ENCODE measurements at regions not wholly inside any gene's neighbourhood (a gene's known extent, or its start where the extent isn't known, plus 50 kb on each side); places are given as distances from the start of the nearest gene placed in this dataset.

- TF ChIP-seq CTCF (IDR thresholded peaks at IDR 0.05), result no peak
- TF ChIP-seq MXD4 (CRISPR knock-in tag; IDR thresholded peaks at IDR 0.05; ENCODE audit: borderline replicate concordance), result no peak
- no peak for TF ChIP-seq HMGXB4 (CRISPR knock-in tag; IDR thresholded peaks at IDR 0.05)
- TF ChIP-seq, protein P1, sequence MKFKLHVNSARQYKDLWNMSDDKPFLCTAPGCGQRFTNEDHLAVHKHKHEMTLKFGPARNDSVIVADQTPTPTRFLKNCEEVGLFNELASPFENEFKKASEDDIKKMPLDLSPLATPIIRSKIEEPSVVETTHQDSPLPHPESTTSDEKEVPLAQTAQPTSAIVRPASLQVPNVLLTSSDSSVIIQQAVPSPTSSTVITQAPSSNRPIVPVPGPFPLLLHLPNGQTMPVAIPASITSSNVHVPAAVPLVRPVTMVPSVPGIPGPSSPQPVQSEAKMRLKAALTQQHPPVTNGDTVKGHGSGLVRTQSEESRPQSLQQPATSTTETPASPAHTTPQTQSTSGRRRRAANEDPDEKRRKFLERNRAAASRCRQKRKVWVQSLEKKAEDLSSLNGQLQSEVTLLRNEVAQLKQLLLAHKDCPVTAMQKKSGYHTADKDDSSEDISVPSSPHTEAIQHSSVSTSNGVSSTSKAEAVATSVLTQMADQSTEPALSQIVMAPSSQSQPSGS (CRISPR knock-in tag; IDR thresholded peaks at IDR 0.05; ENCODE audit: borderline replicate concordance, low read depth), result no peak
Observed at GRCh38 chr9:99486684-99487083, 264.6 kb downstream of the SEC61B start.

Measured in WTC11 (cell line).